ENCODE measurements at regions not wholly inside any gene's neighbourhood (a gene's known extent, or its start where the extent isn't known, plus 50 kb on each side); places are given as distances from the start of the nearest gene placed in this dataset.

GRCh38 chr4:8940792-8941491 is 69.3 kb upstream of the HMX1 start:
- TF ChIP-seq POLR2A (IDR thresholded peaks at IDR 0.05) (no peak), CTCF (IDR thresholded peaks at IDR 0.05) (no peak)
- Histone ChIP-seq H3K27me3 (no peaks in the 10 kb centered on the region), H3K36me3 (no peaks in the 10 kb centered on the region), H3K9me3 (no peaks in the 10 kb centered on the region), H3K27ac (no peak overlapping the region), H3K4me1 (no peaks in the 10 kb centered on the region), H3K4me3 (no peak overlapping the region)
- intact Hi-C loops (cut with DNase I; ENCODE audit: low total_unique reads): no loop called here
- DNase-seq: no peak

GRCh38 chr4:8939840-8940742 is 68.5 kb upstream of the HMX1 start:
- TF ChIP-seq POLR2A (IDR thresholded peaks at IDR 0.05) (no peak), CTCF (IDR thresholded peaks at IDR 0.05) (no peak)
- intact Hi-C loops (cut with DNase I; ENCODE audit: low total_unique reads): no loop called here
- Histone ChIP-seq H3K36me3 (no peaks in the 10 kb centered on the region), H3K4me3 (no peak overlapping the region), H3K4me1 (no peaks in the 10 kb centered on the region), H3K27me3 (no peaks in the 10 kb centered on the region), H3K9me3 (no peaks in the 10 kb centered on the region), H3K27ac (no peak overlapping the region)
- no peak for DNase-seq

DNA sequence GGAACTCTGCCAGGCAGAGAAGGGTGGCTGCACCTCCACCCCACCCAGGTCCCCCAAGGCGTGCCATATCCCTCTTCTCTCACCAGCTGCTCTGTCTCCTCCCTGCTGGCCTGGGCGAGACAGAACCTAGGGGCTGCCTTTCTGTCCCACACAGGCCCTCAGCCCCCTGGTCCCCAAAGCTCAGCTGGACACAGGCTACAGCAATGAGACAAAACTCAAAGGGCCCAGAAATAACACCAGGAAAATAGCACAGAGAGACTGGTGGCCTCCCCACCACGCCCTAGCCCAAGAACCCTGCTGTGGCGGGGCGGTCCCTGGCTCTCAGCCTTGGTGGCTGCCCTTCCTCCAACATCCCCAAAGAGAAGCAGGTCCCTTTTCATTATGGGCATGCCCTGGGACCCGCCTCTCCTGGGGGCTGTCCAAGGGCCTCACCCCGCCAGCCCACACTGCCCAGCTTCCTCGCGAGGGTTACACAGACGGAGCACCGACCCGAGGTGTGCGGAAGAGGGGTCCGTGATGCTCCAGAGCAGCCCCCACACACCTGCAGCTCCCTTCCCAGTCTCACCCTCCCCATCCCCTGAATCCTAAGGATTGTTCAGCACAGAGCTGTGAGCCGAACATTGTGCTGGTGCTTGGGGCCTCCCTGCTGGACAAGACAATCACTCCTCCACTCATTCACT is 67.7 kb upstream of the HMX1 start:
- TF ChIP-seq CTCF (IDR thresholded peaks at IDR 0.05): no peak
- TF ChIP-seq POLR2A (IDR thresholded peaks at IDR 0.05): no peak
- Histone ChIP-seq H3K4me1 (no peaks in the 10 kb centered on the region), H3K27me3 (no peaks in the 10 kb centered on the region), H3K27ac (no peak overlapping the region), H3K4me3 (no peak overlapping the region), H3K36me3 (no peaks in the 10 kb centered on the region), H3K9me3 (no peaks in the 10 kb centered on the region)
- intact Hi-C loops (cut with DNase I; ENCODE audit: low total_unique reads): no loop called here
- no peak for DNase-seq

- Histone ChIP-seq H3K36me3 (no peaks in the 10 kb centered on the region), H3K4me1 (no peaks in the 10 kb centered on the region), H3K4me3 (no peak overlapping the region), H3K27me3 (no peaks in the 10 kb centered on the region), H3K27ac (no peak overlapping the region), H3K9me3 (no peaks in the 10 kb centered on the region)
- intact Hi-C loops (cut with DNase I; ENCODE audit: low total_unique reads): no loop called here
- no peak for TF ChIP-seq POLR2A (IDR thresholded peaks at IDR 0.05)
- TF ChIP-seq CTCF (IDR thresholded peaks at IDR 0.05): no peak
- no peak for DNase-seq
These were observed 67.0 kb upstream of the HMX1 start for GRCh38 chr4:8938623-8939022.

- Histone ChIP-seq H3K4me3 (no peak overlapping the region), H3K36me3 (no peaks in the 10 kb centered on the region), H3K9me3 (no peaks in the 10 kb centered on the region), H3K27me3 (no peaks in the 10 kb centered on the region), H3K4me1 (no peaks in the 10 kb centered on the region), H3K27ac (no peak overlapping the region)
- intact Hi-C loops (cut with DNase I; ENCODE audit: low total_unique reads): no loop called here
- no peak for TF ChIP-seq CTCF (IDR thresholded peaks at IDR 0.05)
- no peak for TF ChIP-seq POLR2A (IDR thresholded peaks at IDR 0.05)
- no peak for DNase-seq
These were observed 66.5 kb upstream of the HMX1 start for GRCh38 chr4:8938137-8938536.
